NT2/D1 (cell line): ENCODE measurements at regions not wholly inside any gene's neighbourhood (a gene's known extent, or its start where the extent isn't known, plus 50 kb on each side); places are given as distances from the start of the nearest gene placed in this dataset.

Source experiments
- YY1 ChIP-seq: IDR thresholded peaks from 2 replicates; pipeline ENCODE4 v1.6.1; 2011; ENCODE audit not compliant: insufficient read length, insufficient read depth
- ZNF274 ChIP-seq: IDR thresholded peaks from 2 replicates; pipeline ENCODE4 v1.6.1; 2011; ENCODE audit warnings: mild to moderate bottlenecking, low read depth, low read length

GRCh38 chrX:19183761-19184477 lies 61.7 kb upstream of the ADGRG2 start:
- TF ChIP-seq ZNF274 (no peak), YY1 (no peak)
